ENCODE measurements at regions not wholly inside any gene's neighbourhood (a gene's known extent, or its start where the extent isn't known, plus 50 kb on each side); places are given as distances from the start of the nearest gene placed in this dataset.
"Not testable (repeated sequence)": the region's sequence is repeated elsewhere in the genome, so short reads cannot be mapped to it uniquely, and the experiment has no call there.

DNA sequence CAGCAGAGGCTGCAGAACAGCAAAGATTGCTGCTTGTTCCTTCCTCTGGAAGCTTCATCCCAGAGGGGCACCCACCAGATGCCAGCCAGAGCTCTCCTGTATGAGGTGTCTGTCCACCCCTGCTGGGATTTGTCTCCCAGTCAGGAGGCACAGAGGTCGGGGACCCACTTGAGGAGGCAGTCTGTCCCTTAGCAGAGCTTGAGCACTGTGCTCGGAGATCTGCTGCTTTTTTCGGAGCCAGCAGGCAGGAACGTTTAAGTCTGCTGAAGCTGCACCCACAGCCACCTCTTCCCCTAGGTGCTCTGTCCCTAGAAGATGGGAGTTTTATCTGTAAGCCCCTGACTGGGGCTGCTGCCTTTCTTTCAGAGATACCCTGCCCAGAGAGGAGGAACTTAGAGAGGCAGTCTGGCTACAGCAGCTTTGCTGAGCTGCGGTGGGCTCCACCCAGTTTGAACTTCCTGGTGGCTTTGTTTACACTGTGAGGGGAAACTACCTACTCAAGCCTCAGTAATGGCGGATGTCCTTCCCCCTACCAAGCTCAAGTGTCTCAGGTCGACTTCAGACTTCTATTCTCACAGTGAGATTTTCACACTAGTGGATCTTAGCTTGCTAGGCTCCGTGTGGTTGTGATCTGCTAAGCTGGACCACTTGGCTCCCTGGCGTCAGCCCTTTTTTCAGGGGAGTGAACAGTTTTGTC is 101.8 kb upstream of the GLRA1 start:
- H3K27me3 Mint-ChIP-seq, H3K4me3 Mint-ChIP-seq: not testable (repeated sequence)
- H3K27ac Mint-ChIP-seq: peak overlapping the region; percentile 82
- DNase-seq: peak; percentile 14
- peaks cover 16% of the 10 kb centered on the region for H3K4me1 Mint-ChIP-seq
- peaks cover 41% of the 10 kb centered on the region for H3K9me3 Mint-ChIP-seq
- peaks cover 31% of the 10 kb centered on the region for H3K36me3 Mint-ChIP-seq

DNA sequence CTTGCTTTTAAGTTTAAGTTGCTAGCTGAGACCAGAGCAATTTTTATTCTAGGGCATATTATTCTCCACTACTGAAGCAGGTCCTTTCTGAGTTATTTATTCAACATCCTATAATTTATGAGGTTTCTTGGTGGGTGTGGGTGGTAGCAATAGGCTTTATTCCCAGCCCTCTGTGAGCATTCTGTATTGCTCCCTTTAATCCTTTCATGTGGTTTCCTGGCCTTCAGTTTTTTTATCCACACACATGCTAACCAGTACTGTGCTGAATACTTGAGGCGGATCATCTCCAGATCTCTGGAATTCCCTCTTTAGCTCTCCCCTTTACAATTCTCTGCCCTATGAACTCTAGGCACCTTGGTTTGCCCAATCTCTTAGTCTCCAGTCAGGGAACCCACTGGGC is 91.8 kb upstream of the GLRA1 start:
- Mint-ChIP-seq H3K9me3 (peaks cover 9% of the 10 kb centered on the region), H3K36me3 (no peaks in the 10 kb centered on the region), H3K27me3 (no peaks in the 10 kb centered on the region), H3K4me1 (no peaks in the 10 kb centered on the region), H3K4me3 (no peak overlapping the region), H3K27ac (no peak overlapping the region)
- no peak for DNase-seq

DNA sequence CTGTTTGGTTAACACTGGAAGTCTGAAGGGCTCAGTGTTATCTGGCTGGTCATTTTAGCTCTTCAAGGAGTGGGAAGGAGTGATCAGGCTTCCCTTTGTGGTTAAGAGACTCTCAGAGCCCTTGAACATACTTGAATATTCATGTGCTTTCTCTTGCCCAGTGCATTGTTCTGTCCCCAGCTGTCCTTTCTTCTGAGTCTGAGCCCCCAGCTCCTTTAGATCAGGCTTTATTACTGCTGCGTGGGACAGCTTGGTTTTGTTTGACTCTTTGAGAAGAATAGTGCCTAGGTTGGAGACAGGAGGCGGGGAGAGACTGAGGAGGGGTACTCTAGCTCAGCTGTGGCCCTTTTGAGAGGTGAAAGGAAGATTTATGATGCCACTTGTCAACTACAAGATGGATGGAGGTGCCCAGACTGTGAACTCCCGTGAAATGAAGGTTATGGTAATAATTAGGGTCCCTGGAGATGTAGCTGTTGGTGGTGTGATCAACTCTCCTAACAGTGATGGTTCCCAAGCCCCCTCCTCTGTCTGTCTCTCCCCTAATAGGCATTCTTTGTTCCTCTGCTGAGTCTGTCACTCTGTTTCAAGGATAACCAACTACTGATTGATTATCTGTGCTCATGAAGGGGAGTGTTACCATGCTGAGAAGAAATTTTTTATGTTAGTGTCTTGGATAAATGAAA is 83.1 kb upstream of the GLRA1 start:
- no peaks in the 10 kb centered on the region for H3K27me3 Mint-ChIP-seq
- H3K36me3 Mint-ChIP-seq: no peaks in the 10 kb centered on the region
- H3K27ac Mint-ChIP-seq: no peak overlapping the region
- no peak for DNase-seq
- H3K9me3 Mint-ChIP-seq: peaks cover 3% of the 10 kb centered on the region
- no peak overlapping the region for H3K4me3 Mint-ChIP-seq
- no peaks in the 10 kb centered on the region for H3K4me1 Mint-ChIP-seq

DNA sequence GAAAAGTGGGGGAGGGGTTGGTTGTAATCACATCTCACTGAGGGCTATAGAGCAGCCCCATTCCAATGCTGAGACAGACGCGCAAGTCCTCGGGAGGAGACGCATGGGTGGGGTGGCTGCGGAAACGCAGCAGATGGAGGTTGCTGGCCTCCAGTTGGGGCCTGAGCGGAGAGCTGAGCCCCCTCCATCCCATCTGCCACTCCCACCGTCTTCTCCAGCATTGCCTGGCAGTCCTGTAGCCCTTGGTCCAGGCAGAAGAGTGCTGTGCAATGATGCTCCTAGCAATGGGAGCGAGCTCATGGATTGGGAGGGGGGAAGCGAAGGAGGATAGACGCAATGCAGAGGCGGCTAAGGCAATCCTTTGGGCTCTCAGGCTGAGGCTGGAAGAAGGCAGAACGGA is 79.4 kb upstream of the GLRA1 start:
- Mint-ChIP-seq H3K9me3 (peaks cover 16% of the 10 kb centered on the region), H3K4me3 (no peak overlapping the region), H3K4me1 (no peaks in the 10 kb centered on the region), H3K36me3 (no peaks in the 10 kb centered on the region), H3K27ac (no peak overlapping the region), H3K27me3 (no peaks in the 10 kb centered on the region)
- no peak for DNase-seq

Measured in activated naive CD8-positive, alpha-beta T cell treated with anti-CD3 and anti-CD28 coated beads for 36 hours (primary cell).